PC-9 (cell line): ENCODE measurements at regions not wholly inside any gene's neighbourhood (a gene's known extent, or its start where the extent isn't known, plus 50 kb on each side); places are given as distances from the start of the nearest gene placed in this dataset.

Source experiments
- BruUV-seq: library from RNA; stranded (reverse); fragments of 400-500 nt; replicated peaks from 2 replicates; lab custom pipeline; 2021; lab: Mats Ljungman, UMichigan
- CTCF ChIA-PET: fragments of 300-600 bp; sonication (Branson Sonifier 250); formaldehyde crosslinking; loops from one replicate; lab custom pipeline; 2022; ENCODE audit warnings: antibody characterized with exemption; lab: Charles Lee
- POLR2A ChIA-PET: fragments of 300-600 bp; sonication (Branson Sonifier 250); formaldehyde crosslinking; loops from one replicate; lab custom pipeline; 2022; ENCODE audit warnings: antibody characterized with exemption; ENCODE audit not compliant: unreplicated experiment; lab: Charles Lee
- DNase-seq, 2 experiments: peaks; one replicate each; pipeline versions ENCODE4 v3.0.0 to v3.0.0-alpha.2; 2015 to 2022; ENCODE audit warnings: mixed read lengths in 1 of 2
- H2AFZ ChIP-seq: fragments of 200-600 bp; sonication (generic); 2 replicates; pipeline ENCODE4 v1.8.1; 2017; ENCODE audit warnings: antibody characterized with exemption
- H3F3A ChIP-seq: fragments of 200-600 bp; sonication (generic); 2 replicates; pipeline ENCODE4 v1.8.1; 2017; ENCODE audit warnings: antibody characterized with exemption, mild to moderate bottlenecking, low read depth; ENCODE audit not compliant: insufficient read depth
- H3K27ac ChIP-seq: fragments of 200-600 bp; sonication (generic); 2 replicates; pipeline ENCODE4 v1.6.1; 2016; ENCODE audit warnings: mixed run types
- H3K27me3 ChIP-seq: fragments of 200-600 bp; sonication (generic); 2 replicates; pipeline ENCODE4 v1.6.1; 2016; ENCODE audit warnings: low read depth, mixed run types; ENCODE audit not compliant: insufficient read depth
- H3K36me3 ChIP-seq: fragments of 200-600 bp; sonication (generic); 2 replicates; pipeline ENCODE4 v1.6.1; 2016; ENCODE audit warnings: low read depth, mixed run types
- H3K4me1 ChIP-seq: fragments of 200-600 bp; sonication (generic); replicated peaks from 2 replicates; pipeline ENCODE4 v1.6.1; 2016; ENCODE audit warnings: mixed run types; ENCODE audit not compliant: insufficient read depth
- H3K4me2 ChIP-seq: fragments of 200-600 bp; sonication (generic); 2 replicates; pipeline ENCODE4 v1.6.1; 2017; ENCODE audit warnings: mixed run types
- H3K4me3 ChIP-seq: fragments of 200-600 bp; sonication (generic); 2 replicates; pipeline ENCODE4 v1.6.1; 2016; ENCODE audit warnings: mixed run types
- H3K79me2 ChIP-seq: fragments of 200-600 bp; sonication (generic); 2 replicates; pipeline ENCODE4 v1.6.1; 2017; ENCODE audit warnings: low read depth, mixed run types
- H3K9me2 ChIP-seq: fragments of 200-600 bp; sonication (generic); 2 replicates; pipeline ENCODE4 v1.8.1; 2017; ENCODE audit warnings: mild to moderate bottlenecking; ENCODE audit not compliant: insufficient read depth
- H3K9me3 ChIP-seq: fragments of 200-600 bp; sonication (generic); 2 replicates; pipeline ENCODE4 v1.8.1; 2016; ENCODE audit warnings: low read depth; ENCODE audit not compliant: insufficient read depth
- H4K20me1 ChIP-seq: fragments of 200-600 bp; sonication (generic); 2 replicates; pipeline ENCODE4 v1.8.1; 2017; ENCODE audit not compliant: insufficient read depth
- CTCF ChIP-seq: fragments of 200-600 bp; sonication (generic); conservative IDR thresholded peaks from 2 replicates; pipeline ENCODE4 v1.6.1; 2017; ENCODE audit warnings: mixed run types, antibody characterized with exemption, mild to moderate bottlenecking, moderate library complexity
- EZH2 ChIP-seq: fragments of 200-600 bp; sonication (generic); IDR thresholded peaks from 2 replicates; pipeline ENCODE4 v1.8.0; 2017; ENCODE audit warnings: antibody characterized with exemption, low read depth
- intact Hi-C: fragments of 100-400 bp; cut with micrococcal nuclease; formaldehyde crosslinking; loops from one replicate; pipeline ENCODE4 v1.10.0; 2022; ENCODE audit not compliant: unreplicated experiment

DNA sequence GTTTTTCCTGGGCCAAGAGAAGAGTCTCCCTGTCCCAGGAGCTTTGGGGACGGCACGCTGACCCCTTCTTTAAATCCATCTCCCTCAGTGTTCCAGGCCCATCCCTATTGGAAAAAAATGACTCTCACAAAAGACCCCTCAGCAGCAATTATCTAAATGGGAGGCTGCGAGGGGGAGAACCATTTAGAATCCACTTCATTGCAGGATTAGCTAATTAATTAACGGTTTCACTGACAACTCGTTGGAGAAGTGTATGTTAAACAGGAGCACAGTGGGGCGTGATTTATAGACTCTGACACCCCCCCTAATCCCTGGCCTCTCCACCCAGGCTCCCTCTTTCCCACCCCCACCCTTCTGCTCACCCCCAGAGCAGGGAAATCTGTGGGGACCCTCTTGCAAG lies 162.8 kb upstream of the LHX5 start:
- no peaks in the 10 kb centered on the region for H3K79me2 ChIP-seq
- no peak overlapping the region for H3K27ac ChIP-seq
- H3K4me3 ChIP-seq: no peak overlapping the region
- no TSS peak for BruUV-seq
- H3F3A ChIP-seq: no peaks in the 10 kb centered on the region
- POLR2A ChIA-PET: no interaction called here
- no peaks in the 10 kb centered on the region for H3K9me2 ChIP-seq
- H3K9me3 ChIP-seq: peaks cover 4% of the 10 kb centered on the region; the same call in 1 of the 2 replicates
- TF ChIP-seq EZH2: no peak
- intact Hi-C loops: no loop called here
- H3K36me3 ChIP-seq: no peaks in the 10 kb centered on the region
- no peak overlapping the region for H2AFZ ChIP-seq
- H3K27me3 ChIP-seq: 0 out of 2 replicates have a peak, but pooled peaks cover 14% of the 10 kb centered on the region
- DNase-seq: no peak
- CTCF ChIA-PET: interaction anchor here (0.7 kb wide), 1 partner anchor 1250 kb away, joined by 7 read pairs; no protein-coding TSS in a partner anchor
- no peaks in the 10 kb centered on the region for H4K20me1 ChIP-seq
- H3K4me1 ChIP-seq: no peaks in the 10 kb centered on the region
- no peak overlapping the region for H3K4me2 ChIP-seq

DNA sequence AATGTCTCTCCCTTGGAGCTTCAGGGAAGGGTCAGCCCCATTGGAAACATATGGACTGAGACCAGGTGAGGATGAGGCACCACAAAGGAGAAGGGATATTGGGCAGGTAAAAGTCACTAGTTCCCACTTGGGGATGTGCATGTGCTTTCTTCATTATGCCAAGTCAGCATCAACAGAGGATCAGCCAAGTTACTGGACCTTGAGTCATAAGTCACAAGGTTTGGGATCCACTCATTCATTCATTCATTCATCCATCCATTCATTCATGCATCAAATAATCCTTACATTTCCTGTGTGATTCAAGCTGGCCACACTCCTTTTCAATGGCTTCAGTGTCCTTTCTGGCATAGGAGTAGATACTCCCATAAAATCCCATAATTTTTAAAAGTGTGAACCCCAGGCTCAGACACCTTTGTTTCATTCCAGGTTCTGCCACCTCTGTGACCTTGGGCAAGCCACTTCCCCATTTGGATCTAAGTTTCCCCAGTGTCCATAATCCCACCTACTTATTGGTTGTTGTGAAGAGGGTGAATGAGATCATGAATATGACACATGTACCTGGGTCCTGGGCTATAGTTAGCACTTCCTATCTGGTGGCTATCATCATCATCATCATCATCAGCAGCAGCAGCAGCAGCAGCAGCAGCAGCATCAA lies 162.1 kb upstream of the LHX5 start:
- ChIA-PET CTCF (interaction anchor here (0.7 kb wide), 1 partner anchor 1250 kb away, joined by 7 read pairs; no protein-coding TSS in a partner anchor), POLR2A (interaction anchor here (0.7 kb wide), 1 partner anchor 12 kb away, joined by 4 read pairs; no protein-coding TSS in a partner anchor)
- DNase-seq: no peak
- Histone ChIP-seq H3K4me1 (no peaks in the 10 kb centered on the region), H4K20me1 (no peaks in the 10 kb centered on the region), H3K27me3 (0 out of 2 replicates have a peak, but pooled peaks cover 14% of the 10 kb centered on the region), H3K4me2 (no peak overlapping the region), H3K4me3 (no peak overlapping the region), H3K9me3 (peaks cover 4% of the 10 kb centered on the region; the same call in 1 of the 2 replicates), H2AFZ (no peak overlapping the region), H3K27ac (no peak overlapping the region), H3K79me2 (no peaks in the 10 kb centered on the region), H3F3A (no peaks in the 10 kb centered on the region), H3K9me2 (no peaks in the 10 kb centered on the region), H3K36me3 (no peaks in the 10 kb centered on the region)
- intact Hi-C loops: no loop called here
- BruUV-seq: no TSS peak
- TF ChIP-seq CTCF (no peak), EZH2 (no peak)

- CTCF ChIA-PET: no interaction called here
- no peak overlapping the region for H3K27ac ChIP-seq
- 0 out of 2 replicates have a peak, but pooled peaks cover 3% of the 10 kb centered on the region for H3K27me3 ChIP-seq
- H4K20me1 ChIP-seq: no peaks in the 10 kb centered on the region
- H3K9me2 ChIP-seq: no peaks in the 10 kb centered on the region
- no peak overlapping the region for H3K4me3 ChIP-seq
- no peaks in the 10 kb centered on the region for H3K36me3 ChIP-seq
- H3K9me3 ChIP-seq: peaks cover 4% of the 10 kb centered on the region; the same call in 1 of the 2 replicates
- intact Hi-C loops: no loop called here
- no peaks in the 10 kb centered on the region for H3K4me1 ChIP-seq
- DNase-seq: no peak
- H3K4me2 ChIP-seq: no peak overlapping the region
- H3K79me2 ChIP-seq: no peaks in the 10 kb centered on the region
- H2AFZ ChIP-seq: no peak overlapping the region
- TF ChIP-seq EZH2: no peak
- no peak for TF ChIP-seq CTCF
- POLR2A ChIA-PET: no interaction called here
- no TSS peak for BruUV-seq
- H3F3A ChIP-seq: no peaks in the 10 kb centered on the region
These were observed 159.0 kb upstream of the LHX5 start for GRCh38 chr12:113630625-113631024.
